Neural cell (in vitro differentiated cells): ENCODE measurements at regions not wholly inside any gene's neighbourhood (a gene's known extent, or its start where the extent isn't known, plus 50 kb on each side); places are given as distances from the start of the nearest gene placed in this dataset.

Source experiments
- H2AFZ ChIP-seq: fragments of 200-600, 300-800 bp; sonication (generic), shearing (Covaris generic); 2 replicates; pipeline ENCODE4 v1.6.0; 2014; ENCODE audit warnings: low read depth, mild to moderate bottlenecking, antibody characterized with exemption, low read length, moderate library complexity
- H3F3A ChIP-seq: fragments of 200-600 bp; shearing (Covaris generic); 2 replicates; pipeline ENCODE4 v1.6.1; 2016; ENCODE audit warnings: mild to moderate bottlenecking, moderate library complexity, mixed read lengths, antibody characterized with exemption, low read length; ENCODE audit not compliant: insufficient read depth, poor library complexity, severe bottlenecking
- H3K27ac ChIP-seq: fragments of 200-600, 300-800 bp; sonication (generic), shearing (Covaris generic); 2 replicates; pipeline ENCODE4 v1.5.1; 2014; ENCODE audit warnings: mild to moderate bottlenecking, low read length, moderate library complexity
- H3K27me3 ChIP-seq: fragments of 300-800, 200-600 bp; sonication (generic), shearing (Covaris generic); 2 replicates; pipeline ENCODE4 v1.6.0; 2014; ENCODE audit warnings: mild to moderate bottlenecking, low read depth, low read length, moderate library complexity; ENCODE audit not compliant: insufficient read depth
- H3K36me3 ChIP-seq: fragments of 300-800, 200-600 bp; sonication (generic), shearing (Covaris generic); 2 replicates; pipeline ENCODE4 v1.5.1; 2014; ENCODE audit warnings: mild to moderate bottlenecking, antibody characterized with exemption, low read length, moderate library complexity; ENCODE audit not compliant: insufficient read depth
- H3K4me2 ChIP-seq: fragments of 300-800, 200-600 bp; sonication (generic), shearing (Covaris generic); 2 replicates; pipeline ENCODE4 v1.6.0; 2014; ENCODE audit warnings: mild to moderate bottlenecking, low read length
- H3K4me3 ChIP-seq: fragments of 300-800, 200-600 bp; sonication (generic), shearing (Covaris generic); 2 replicates; pipeline ENCODE4 v1.5.1; 2014; ENCODE audit warnings: mild to moderate bottlenecking, low read length, moderate library complexity
- H3K79me2 ChIP-seq: fragments of 200-600 bp; shearing (Covaris generic); replicated peaks from 2 replicates; pipeline ENCODE4 v1.6.0; 2014; ENCODE audit warnings: mild to moderate bottlenecking, low read length, moderate library complexity; ENCODE audit not compliant: insufficient read depth
- H3K9ac ChIP-seq: fragments of 300-800, 200-600 bp; sonication (generic), shearing (Covaris generic); 2 replicates; pipeline ENCODE4 v1.6.1; 2016; ENCODE audit warnings: mild to moderate bottlenecking, low read length, mixed read lengths
- H3K9me2 ChIP-seq: fragments of 200-600 bp; shearing (Covaris generic); 2 replicates; pipeline ENCODE4 v1.6.1; 2016; ENCODE audit warnings: mild to moderate bottlenecking, low read length, mixed read lengths; ENCODE audit not compliant: insufficient read depth
- H3K9me3 ChIP-seq: fragments of 200-600, 300-800 bp; sonication (generic), shearing (Covaris generic); 2 replicates; pipeline ENCODE4 v1.6.1; 2016; ENCODE audit warnings: mild to moderate bottlenecking, mixed run types, low read length, moderate library complexity, mixed read lengths
- H4K20me1 ChIP-seq: fragments of 200-600 bp; shearing (Covaris generic); 2 replicates; pipeline ENCODE4 v1.6.1; 2016; ENCODE audit warnings: mild to moderate bottlenecking, mixed run types; ENCODE audit not compliant: insufficient read depth
- EP300 ChIP-seq: fragments of 450-650 bp; conservative IDR thresholded peaks from 2 replicates; pipeline ENCODE4 v1.6.1; 2014; ENCODE audit warnings: antibody characterized with exemption, mild to moderate bottlenecking, moderate library complexity; ENCODE audit not compliant: poor library complexity, severe bottlenecking
- EZH2 ChIP-seq: fragments of 200-600, 300-800 bp; shearing (Covaris generic), sonication (generic); IDR thresholded peaks from 2 replicates; pipeline ENCODE4 v1.6.1; 2014; ENCODE audit warnings: antibody characterized with exemption, low read length, borderline replicate concordance, mild to moderate bottlenecking; ENCODE audit not compliant: insufficient read depth, poor library complexity, severe bottlenecking
- MXI1 ChIP-seq: fragments of 450-650 bp; conservative IDR thresholded peaks from 2 replicates; pipeline ENCODE4 v1.6.1; 2014; ENCODE audit warnings: antibody characterized with exemption, mild to moderate bottlenecking; ENCODE audit not compliant: poor library complexity, severe bottlenecking
- POLR2AphosphoS5 ChIP-seq: IDR thresholded peaks from 2 replicates; pipeline ENCODE4 v1.6.1; 2012
- RAD21 ChIP-seq: fragments of 450-650 bp; conservative IDR thresholded peaks from 2 replicates; pipeline ENCODE4 v1.6.1; 2014; ENCODE audit warnings: antibody characterized with exemption, mild to moderate bottlenecking, moderate library complexity
- SMC3 ChIP-seq: fragments of 450-650 bp; conservative IDR thresholded peaks from 2 replicates; pipeline ENCODE4 v1.6.1; 2014; ENCODE audit warnings: antibody characterized with exemption, mild to moderate bottlenecking, moderate library complexity; ENCODE audit not compliant: poor library complexity
- TAF1 ChIP-seq: IDR thresholded peaks from 2 replicates; pipeline ENCODE4 v1.6.1; 2012; ENCODE audit warnings: low read depth
- TF ChIP-seq, protein P1 (sequence below): fragments of 450-650 bp; IDR thresholded peaks from 2 replicates; pipeline ENCODE4 v1.5.1; 2014; ENCODE audit warnings: antibody characterized with exemption, mild to moderate bottlenecking, moderate library complexity; ENCODE audit not compliant: poor library complexity, severe bottlenecking
- TF ChIP-seq, protein P2 (sequence below): IDR thresholded peaks from 2 replicates; pipeline ENCODE4 v1.6.1; 2012; ENCODE audit warnings: borderline replicate concordance

DNA sequence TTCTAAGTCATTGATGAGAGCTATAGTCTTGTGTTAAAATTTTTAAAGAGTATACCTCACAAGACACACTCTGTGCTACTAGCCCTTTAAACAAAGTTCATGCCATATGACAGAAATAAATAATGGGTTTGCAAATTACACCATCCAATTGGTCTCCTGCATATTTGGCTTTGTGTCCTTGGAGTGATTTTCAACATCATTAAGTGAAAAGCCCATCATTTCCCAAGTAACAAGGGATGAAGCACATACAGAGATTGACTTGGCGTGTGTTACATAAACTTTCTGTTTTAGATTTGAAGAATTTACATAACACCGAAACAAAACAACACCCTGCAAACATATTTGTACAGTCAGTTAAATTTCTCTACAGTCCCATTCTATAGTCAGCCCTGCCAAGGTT is 216.9 kb upstream of the NEIL3 start:
- no peaks in the 10 kb centered on the region for H3K27me3 ChIP-seq

DNA sequence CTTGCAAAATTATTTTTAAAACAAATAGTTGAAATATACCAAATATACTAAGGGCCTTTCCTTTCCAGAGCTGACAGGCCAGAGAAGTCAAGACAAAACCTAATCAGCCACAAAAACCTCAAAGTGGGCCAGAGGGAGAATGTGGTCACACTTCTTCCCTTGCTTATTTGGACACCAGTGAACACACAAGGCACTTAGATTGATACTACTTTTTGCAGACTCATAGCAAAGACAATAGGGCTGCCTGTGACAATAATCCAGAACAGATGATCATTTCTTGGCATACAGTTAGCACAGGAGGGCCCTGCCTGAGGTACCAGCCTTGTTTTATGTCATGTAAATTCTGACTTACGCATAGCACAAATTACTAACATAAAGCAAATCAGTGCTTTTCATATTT is 215.7 kb upstream of the NEIL3 start:
- Histone ChIP-seq H3K4me2 (no peak overlapping the region), H3K27ac (no peak overlapping the region), H4K20me1 (no peaks in the 10 kb centered on the region), H3K27me3 (no peaks in the 10 kb centered on the region), H3F3A (no peaks in the 10 kb centered on the region), H3K9me3 (no peaks in the 10 kb centered on the region), H3K9ac (no peak overlapping the region), H3K36me3 (no peaks in the 10 kb centered on the region), H3K9me2 (no peaks in the 10 kb centered on the region), H3K79me2 (no peaks in the 10 kb centered on the region), H3K4me3 (no peak overlapping the region), H2AFZ (no peak overlapping the region)
- TF ChIP-seq, protein P1, sequence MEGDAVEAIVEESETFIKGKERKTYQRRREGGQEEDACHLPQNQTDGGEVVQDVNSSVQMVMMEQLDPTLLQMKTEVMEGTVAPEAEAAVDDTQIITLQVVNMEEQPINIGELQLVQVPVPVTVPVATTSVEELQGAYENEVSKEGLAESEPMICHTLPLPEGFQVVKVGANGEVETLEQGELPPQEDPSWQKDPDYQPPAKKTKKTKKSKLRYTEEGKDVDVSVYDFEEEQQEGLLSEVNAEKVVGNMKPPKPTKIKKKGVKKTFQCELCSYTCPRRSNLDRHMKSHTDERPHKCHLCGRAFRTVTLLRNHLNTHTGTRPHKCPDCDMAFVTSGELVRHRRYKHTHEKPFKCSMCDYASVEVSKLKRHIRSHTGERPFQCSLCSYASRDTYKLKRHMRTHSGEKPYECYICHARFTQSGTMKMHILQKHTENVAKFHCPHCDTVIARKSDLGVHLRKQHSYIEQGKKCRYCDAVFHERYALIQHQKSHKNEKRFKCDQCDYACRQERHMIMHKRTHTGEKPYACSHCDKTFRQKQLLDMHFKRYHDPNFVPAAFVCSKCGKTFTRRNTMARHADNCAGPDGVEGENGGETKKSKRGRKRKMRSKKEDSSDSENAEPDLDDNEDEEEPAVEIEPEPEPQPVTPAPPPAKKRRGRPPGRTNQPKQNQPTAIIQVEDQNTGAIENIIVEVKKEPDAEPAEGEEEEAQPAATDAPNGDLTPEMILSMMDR: no peak

More for the DNA sequence above, 216.9 kb upstream of the NEIL3 start:
- no peak overlapping the region for H3K4me3 ChIP-seq
- H3K36me3 ChIP-seq: no peaks in the 10 kb centered on the region
- no peaks in the 10 kb centered on the region for H3F3A ChIP-seq
- no peaks in the 10 kb centered on the region for H3K9me2 ChIP-seq
- H3K79me2 ChIP-seq: no peaks in the 10 kb centered on the region
- H4K20me1 ChIP-seq: no peaks in the 10 kb centered on the region
- no peak for TF ChIP-seq POLR2AphosphoS5
- TF ChIP-seq EP300: no peak
- no peak for TF ChIP-seq RAD21
- TF ChIP-seq EZH2: no peak
- TF ChIP-seq SMC3: no peak
- TF ChIP-seq, protein P1: no peak
- no peak for TF ChIP-seq TAF1
- TF ChIP-seq MXI1: no peak
- TF ChIP-seq, protein P2, sequence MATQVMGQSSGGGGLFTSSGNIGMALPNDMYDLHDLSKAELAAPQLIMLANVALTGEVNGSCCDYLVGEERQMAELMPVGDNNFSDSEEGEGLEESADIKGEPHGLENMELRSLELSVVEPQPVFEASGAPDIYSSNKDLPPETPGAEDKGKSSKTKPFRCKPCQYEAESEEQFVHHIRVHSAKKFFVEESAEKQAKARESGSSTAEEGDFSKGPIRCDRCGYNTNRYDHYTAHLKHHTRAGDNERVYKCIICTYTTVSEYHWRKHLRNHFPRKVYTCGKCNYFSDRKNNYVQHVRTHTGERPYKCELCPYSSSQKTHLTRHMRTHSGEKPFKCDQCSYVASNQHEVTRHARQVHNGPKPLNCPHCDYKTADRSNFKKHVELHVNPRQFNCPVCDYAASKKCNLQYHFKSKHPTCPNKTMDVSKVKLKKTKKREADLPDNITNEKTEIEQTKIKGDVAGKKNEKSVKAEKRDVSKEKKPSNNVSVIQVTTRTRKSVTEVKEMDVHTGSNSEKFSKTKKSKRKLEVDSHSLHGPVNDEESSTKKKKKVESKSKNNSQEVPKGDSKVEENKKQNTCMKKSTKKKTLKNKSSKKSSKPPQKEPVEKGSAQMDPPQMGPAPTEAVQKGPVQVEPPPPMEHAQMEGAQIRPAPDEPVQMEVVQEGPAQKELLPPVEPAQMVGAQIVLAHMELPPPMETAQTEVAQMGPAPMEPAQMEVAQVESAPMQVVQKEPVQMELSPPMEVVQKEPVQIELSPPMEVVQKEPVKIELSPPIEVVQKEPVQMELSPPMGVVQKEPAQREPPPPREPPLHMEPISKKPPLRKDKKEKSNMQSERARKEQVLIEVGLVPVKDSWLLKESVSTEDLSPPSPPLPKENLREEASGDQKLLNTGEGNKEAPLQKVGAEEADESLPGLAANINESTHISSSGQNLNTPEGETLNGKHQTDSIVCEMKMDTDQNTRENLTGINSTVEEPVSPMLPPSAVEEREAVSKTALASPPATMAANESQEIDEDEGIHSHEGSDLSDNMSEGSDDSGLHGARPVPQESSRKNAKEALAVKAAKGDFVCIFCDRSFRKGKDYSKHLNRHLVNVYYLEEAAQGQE: no peak
- H3K9me3 ChIP-seq: no peaks in the 10 kb centered on the region
- no peak overlapping the region for H3K9ac ChIP-seq
- H3K27ac ChIP-seq: no peak overlapping the region
- H2AFZ ChIP-seq: no peak overlapping the region
- H3K4me2 ChIP-seq: no peak overlapping the region
